ENCODE measurements at regions not wholly inside any gene's neighbourhood (a gene's known extent, or its start where the extent isn't known, plus 50 kb on each side); places are given as distances from the start of the nearest gene placed in this dataset.

DNA sequence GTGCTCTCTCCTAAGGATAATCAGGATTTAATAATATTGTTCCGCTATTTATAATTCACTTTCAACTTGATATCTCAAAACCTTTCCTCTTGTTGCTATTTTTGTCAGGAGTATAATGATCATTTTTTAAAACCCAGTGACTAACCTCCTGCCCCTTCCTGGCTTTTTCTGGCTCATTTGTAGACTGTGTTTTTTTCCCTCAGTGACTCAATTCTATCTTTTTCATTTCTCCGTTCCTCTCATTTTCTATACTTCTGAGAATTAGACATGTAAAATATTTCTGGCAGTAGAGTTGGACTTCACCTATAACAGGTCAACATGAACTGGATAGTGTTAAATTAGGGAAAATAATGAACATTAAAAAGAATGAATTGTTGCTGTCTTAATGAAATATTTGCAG is 490.7 kb downstream of the EDEM1 start (continued):
- TF ChIP-seq, protein P1, sequence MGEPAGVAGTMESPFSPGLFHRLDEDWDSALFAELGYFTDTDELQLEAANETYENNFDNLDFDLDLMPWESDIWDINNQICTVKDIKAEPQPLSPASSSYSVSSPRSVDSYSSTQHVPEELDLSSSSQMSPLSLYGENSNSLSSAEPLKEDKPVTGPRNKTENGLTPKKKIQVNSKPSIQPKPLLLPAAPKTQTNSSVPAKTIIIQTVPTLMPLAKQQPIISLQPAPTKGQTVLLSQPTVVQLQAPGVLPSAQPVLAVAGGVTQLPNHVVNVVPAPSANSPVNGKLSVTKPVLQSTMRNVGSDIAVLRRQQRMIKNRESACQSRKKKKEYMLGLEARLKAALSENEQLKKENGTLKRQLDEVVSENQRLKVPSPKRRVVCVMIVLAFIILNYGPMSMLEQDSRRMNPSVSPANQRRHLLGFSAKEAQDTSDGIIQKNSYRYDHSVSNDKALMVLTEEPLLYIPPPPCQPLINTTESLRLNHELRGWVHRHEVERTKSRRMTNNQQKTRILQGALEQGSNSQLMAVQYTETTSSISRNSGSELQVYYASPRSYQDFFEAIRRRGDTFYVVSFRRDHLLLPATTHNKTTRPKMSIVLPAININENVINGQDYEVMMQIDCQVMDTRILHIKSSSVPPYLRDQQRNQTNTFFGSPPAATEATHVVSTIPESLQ (CRISPR knock-in tag; IDR thresholded peaks at IDR 0.05) = no peak
- no peak for TF ChIP-seq POLR2B (IDR thresholded peaks at IDR 0.05; ENCODE audit: low read depth, partially characterized antibody)
- TF ChIP-seq, protein P2, sequence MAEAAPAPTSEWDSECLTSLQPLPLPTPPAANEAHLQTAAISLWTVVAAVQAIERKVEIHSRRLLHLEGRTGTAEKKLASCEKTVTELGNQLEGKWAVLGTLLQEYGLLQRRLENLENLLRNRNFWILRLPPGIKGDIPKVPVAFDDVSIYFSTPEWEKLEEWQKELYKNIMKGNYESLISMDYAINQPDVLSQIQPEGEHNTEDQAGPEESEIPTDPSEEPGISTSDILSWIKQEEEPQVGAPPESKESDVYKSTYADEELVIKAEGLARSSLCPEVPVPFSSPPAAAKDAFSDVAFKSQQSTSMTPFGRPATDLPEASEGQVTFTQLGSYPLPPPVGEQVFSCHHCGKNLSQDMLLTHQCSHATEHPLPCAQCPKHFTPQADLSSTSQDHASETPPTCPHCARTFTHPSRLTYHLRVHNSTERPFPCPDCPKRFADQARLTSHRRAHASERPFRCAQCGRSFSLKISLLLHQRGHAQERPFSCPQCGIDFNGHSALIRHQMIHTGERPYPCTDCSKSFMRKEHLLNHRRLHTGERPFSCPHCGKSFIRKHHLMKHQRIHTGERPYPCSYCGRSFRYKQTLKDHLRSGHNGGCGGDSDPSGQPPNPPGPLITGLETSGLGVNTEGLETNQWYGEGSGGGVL (CRISPR knock-in tag; IDR thresholded peaks at IDR 0.05) = no peak
- no peak for TF ChIP-seq ZEB2 (IDR thresholded peaks at IDR 0.05)
- TF ChIP-seq, protein P3, sequence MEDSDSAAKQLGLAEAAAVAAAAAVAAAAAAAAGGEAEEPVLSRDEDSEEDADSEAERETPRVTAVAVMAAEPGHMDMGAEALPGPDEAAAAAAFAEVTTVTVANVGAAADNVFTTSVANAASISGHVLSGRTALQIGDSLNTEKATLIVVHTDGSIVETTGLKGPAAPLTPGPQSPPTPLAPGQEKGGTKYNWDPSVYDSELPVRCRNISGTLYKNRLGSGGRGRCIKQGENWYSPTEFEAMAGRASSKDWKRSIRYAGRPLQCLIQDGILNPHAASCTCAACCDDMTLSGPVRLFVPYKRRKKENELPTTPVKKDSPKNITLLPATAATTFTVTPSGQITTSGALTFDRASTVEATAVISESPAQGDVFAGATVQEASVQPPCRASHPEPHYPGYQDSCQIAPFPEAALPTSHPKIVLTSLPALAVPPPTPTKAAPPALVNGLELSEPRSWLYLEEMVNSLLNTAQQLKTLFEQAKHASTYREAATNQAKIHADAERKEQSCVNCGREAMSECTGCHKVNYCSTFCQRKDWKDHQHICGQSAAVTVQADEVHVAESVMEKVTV (CRISPR knock-in tag; IDR thresholded peaks at IDR 0.05) = no peak
- TF ChIP-seq, protein P4, sequence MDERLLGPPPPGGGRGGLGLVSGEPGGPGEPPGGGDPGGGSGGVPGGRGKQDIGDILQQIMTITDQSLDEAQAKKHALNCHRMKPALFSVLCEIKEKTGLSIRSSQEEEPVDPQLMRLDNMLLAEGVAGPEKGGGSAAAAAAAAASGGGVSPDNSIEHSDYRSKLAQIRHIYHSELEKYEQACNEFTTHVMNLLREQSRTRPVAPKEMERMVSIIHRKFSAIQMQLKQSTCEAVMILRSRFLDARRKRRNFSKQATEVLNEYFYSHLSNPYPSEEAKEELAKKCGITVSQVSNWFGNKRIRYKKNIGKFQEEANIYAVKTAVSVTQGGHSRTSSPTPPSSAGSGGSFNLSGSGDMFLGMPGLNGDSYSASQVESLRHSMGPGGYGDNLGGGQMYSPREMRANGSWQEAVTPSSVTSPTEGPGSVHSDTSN (CRISPR knock-in tag; IDR thresholded peaks at IDR 0.05; ENCODE audit: low read depth) = no peak
- TF ChIP-seq, protein P4 (tag; conservative IDR thresholded peaks at IDR 0.05; ENCODE audit: low read depth) = no peak
- no peak for TF ChIP-seq CHD4 (IDR thresholded peaks at IDR 0.05; ENCODE audit: insufficient read depth, insufficient replicate concordance, low read depth, low read length, poor library complexity, severe bottlenecking)
- TF ChIP-seq SRSF7 (optimal IDR thresholded peaks at IDR 0.05; ENCODE audit: low read depth, low read length) = no peak
- TF ChIP-seq, protein P5, sequence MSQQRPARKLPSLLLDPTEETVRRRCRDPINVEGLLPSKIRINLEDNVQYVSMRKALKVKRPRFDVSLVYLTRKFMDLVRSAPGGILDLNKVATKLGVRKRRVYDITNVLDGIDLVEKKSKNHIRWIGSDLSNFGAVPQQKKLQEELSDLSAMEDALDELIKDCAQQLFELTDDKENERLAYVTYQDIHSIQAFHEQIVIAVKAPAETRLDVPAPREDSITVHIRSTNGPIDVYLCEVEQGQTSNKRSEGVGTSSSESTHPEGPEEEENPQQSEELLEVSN (IDR thresholded peaks at IDR 0.05; ENCODE audit: borderline replicate concordance in 1 of 2, extremely low read depth in 1 of 2, insufficient read depth in 1 of 2, insufficient read length in 1 of 2, low read depth in 1 of 2, low read length in 1 of 2, poor library complexity in 1 of 2, severe bottlenecking in 1 of 2) = no peak
- TF ChIP-seq FOXK1 (CRISPR knock-in tag; IDR thresholded peaks at IDR 0.05; ENCODE audit: borderline replicate concordance) = no peak
- no peak for TF ChIP-seq RFX1 (IDR thresholded peaks at IDR 0.05)
